ENCODE measurements at regions not wholly inside any gene's neighbourhood (a gene's known extent, or its start where the extent isn't known, plus 50 kb on each side); places are given as distances from the start of the nearest gene placed in this dataset.

GRCh38 chr13:111947026-111947810 lies 119.7 kb upstream of the SOX1 start:
- TF ChIP-seq CTCF (IDR thresholded peaks at IDR 0.05) (no peak), POLR2A (IDR thresholded peaks at IDR 0.05) (no peak)
